ENCODE measurements at regions not wholly inside any gene's neighbourhood (a gene's known extent, or its start where the extent isn't known, plus 50 kb on each side); places are given as distances from the start of the nearest gene placed in this dataset.

DNA sequence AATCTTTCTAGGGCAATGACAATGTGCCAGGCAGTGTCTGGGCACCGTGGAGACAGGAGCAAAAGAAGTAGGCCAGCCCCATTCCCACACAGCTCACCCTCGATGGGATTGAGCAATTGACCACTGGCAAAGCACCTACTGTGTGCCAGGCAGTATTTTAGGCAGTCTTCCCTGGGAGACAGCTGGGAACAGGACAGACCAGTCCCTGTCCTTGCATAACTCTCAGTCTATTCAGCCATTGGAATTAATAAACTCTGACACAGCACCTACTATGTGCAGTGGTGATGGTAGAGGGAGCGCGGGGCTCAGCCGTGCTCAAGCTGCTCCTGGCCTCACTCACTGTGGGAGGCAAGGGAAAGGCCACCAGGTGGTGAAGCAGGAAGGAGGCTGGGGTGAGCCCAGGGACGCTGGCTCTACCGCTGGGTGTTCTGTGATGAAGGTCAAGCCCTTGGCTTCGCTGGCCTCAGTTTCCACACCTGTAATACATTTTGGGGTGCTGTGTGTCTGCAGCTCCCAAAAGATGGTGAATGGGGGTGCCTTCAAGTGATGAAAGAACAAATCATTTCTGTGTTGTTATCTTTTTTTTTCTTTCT is 122.3 kb upstream of the PMEPA1 start:
- Mint-ChIP-seq H3K9me3 (no peaks in the 10 kb centered on the region), H3K36me3 (no peaks in the 10 kb centered on the region), H3K4me1 (no peaks in the 10 kb centered on the region), H3K4me3 (no peak overlapping the region), H3K27me3 (peaks cover 4 to 27% (median 15%) of the 10 kb centered on the region in 3 donors), H3K27ac (no peak overlapping the region)
- no peak for DNase-seq
- no peak for ATAC-seq (ENCODE audit: low read depth in 2 of 2)

DNA sequence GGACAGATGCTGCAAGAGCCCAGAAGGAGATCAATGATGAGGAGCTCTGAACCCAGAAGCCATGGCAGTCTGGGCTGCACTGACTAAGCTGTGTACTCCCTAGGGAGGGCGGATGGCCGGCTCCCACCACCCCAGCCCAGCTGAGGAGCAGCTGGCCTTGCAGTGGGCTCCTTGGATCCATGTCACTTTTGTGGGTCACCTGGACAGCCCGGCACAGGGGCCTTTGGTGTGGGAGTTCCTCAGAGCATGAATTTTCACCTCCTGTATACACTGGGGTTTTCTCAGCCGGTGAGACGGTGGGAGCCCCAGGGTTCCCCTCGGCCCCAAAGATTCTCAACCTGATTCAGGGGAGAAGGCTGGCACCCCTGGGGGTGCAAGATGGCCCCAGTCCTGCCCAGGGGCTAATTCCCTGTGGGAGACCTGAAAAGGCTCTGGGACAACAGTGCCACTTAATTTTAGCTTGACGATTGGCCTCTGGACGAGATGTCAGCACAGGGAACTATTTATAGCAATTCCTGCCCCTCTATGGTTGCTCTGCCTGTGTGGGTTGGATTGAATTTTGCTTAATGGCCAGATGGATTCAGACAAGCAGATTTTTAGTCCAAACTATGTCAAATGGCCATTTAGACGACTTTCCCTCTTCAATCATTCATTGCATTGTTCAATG is 121.6 kb upstream of the PMEPA1 start:
- DNase-seq (no peak), ATAC-seq (ENCODE audit: low read depth in 2 of 2) (no peak)
- no peaks in the 10 kb centered on the region for H3K36me3 Mint-ChIP-seq
- H3K9me3 Mint-ChIP-seq, result no peaks in the 10 kb centered on the region
- no peak overlapping the region for H3K4me3 Mint-ChIP-seq
- H3K4me1 Mint-ChIP-seq, result no peaks in the 10 kb centered on the region
- peaks cover 8 to 29% (median 21%) of the 10 kb centered on the region in 3 donors for H3K27me3 Mint-ChIP-seq
- no peak overlapping the region for H3K27ac Mint-ChIP-seq

GRCh38 chr20:57830515-57830895 is 120.7 kb upstream of the PMEPA1 start:
- no peak overlapping the region for H3K27ac Mint-ChIP-seq
- peaks cover 8 to 34% (median 25%) of the 10 kb centered on the region in 3 donors for H3K27me3 Mint-ChIP-seq
- H3K4me1 Mint-ChIP-seq, result no peaks in the 10 kb centered on the region
- ATAC-seq (ENCODE audit: low read depth in 2 of 2) (no peak), DNase-seq (no peak)
- no peaks in the 10 kb centered on the region for H3K9me3 Mint-ChIP-seq
- no peaks in the 10 kb centered on the region for H3K36me3 Mint-ChIP-seq
- H3K4me3 Mint-ChIP-seq, result no peak overlapping the region

DNA sequence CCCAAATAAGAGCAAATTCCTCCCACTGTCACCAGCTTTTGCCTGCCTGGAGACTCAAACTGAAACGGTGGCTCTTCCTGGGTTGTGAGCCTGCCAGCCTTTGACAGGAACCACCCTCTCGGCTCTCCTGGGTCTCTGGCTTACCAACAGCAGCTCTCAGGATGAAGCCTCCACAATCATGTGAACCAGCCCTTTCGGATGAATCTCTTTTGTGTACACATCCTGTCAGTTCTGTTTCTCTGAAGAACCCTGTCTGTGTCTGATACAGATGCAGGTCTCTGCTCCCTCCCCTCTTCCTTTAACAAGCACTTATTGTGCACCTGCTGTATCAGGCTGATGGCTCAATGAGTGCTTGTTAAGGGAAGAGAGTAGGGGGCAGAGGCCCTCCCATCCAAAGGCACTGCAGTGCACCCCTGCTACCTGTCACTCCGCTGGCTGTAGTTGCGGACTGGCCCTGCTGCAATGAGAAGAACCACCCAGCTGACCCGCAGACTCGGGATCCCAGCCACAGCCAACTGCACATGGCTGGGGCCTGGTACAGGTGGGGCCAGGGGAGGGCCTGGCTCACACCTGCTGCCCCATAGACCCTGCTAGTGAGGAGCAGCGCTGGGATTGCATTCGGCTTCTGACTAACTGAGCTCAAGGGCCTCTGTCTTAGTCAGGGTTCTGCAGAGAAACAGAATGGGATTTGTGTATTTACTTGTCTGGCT is 120.1 kb upstream of the PMEPA1 start:
- no peak for DNase-seq
- Mint-ChIP-seq H3K9me3 (no peaks in the 10 kb centered on the region), H3K27me3 (peaks cover 8 to 31% (median 23%) of the 10 kb centered on the region in 3 donors), H3K4me3 (no peak overlapping the region), H3K27ac (no peak overlapping the region), H3K36me3 (no peaks in the 10 kb centered on the region), H3K4me1 (no peaks in the 10 kb centered on the region)
- no peak for ATAC-seq (ENCODE audit: low read depth in 2 of 2)

DNA sequence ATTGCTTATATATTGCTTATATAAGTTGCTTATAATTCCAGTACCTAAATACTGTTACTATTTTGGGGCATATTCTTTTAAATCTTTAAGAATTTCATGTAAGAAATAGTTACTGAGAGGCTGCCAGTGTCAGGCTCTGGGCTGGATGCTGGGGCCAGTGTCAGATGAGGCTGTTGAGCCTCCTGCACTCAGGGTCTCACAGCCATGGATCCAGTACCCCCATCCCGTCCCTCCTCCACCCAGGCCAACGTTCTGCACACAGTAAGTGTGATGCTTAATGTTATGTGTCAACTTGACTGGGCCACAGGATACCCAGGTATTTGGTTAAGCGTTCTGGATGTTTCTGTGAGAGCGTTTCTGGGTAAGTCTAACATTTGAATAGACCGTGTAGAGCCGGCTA is 119.5 kb upstream of the PMEPA1 start:
- H3K36me3 Mint-ChIP-seq, result no peaks in the 10 kb centered on the region
- H3K27ac Mint-ChIP-seq, result no peak overlapping the region
- no peak for ATAC-seq (ENCODE audit: low read depth in 2 of 2)
- no peak overlapping the region for H3K4me3 Mint-ChIP-seq
- H3K27me3 Mint-ChIP-seq, result peaks cover 10 to 26% (median 17%) of the 10 kb centered on the region in 3 donors
- no peaks in the 10 kb centered on the region for H3K4me1 Mint-ChIP-seq
- no peaks in the 10 kb centered on the region for H3K9me3 Mint-ChIP-seq
- DNase-seq, result no peak

DNA sequence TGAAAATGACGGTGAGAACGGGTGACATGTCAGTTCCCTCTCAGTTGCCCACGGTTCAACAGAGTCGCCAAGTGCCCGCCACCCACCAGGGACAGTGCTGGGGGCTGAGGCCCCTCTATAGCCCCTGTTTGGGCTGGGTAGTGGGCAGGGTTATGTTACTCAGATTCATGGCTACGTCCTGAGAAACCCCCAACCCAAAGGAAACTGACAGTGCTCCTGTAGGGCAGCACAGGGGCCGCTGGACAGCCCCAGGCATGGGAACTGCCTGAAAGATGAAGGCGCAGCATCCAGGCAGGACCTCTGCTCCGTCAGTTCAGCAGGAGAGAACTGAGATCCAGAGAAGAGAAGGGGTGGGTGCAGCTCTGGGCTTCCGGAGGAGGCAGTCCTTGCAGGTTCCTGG is 118.9 kb upstream of the PMEPA1 start:
- Mint-ChIP-seq H3K9me3 (no peaks in the 10 kb centered on the region), H3K4me1 (no peaks in the 10 kb centered on the region), H3K27ac (no peak overlapping the region), H3K36me3 (no peaks in the 10 kb centered on the region), H3K4me3 (no peak overlapping the region), H3K27me3 (peaks cover 13 to 26% (median 15%) of the 10 kb centered on the region in 3 donors)
- no peak for DNase-seq
- no peak for ATAC-seq (ENCODE audit: low read depth in 2 of 2)

GRCh38 chr20:57826666-57827287 is 117.0 kb upstream of the PMEPA1 start:
- DNase-seq, result no peak
- Mint-ChIP-seq H3K27me3 (peaks cover 22 to 29% (median 24%) of the 10 kb centered on the region in 3 donors), H3K9me3 (no peaks in the 10 kb centered on the region), H3K27ac (no peak overlapping the region), H3K4me3 (no peak overlapping the region), H3K4me1 (no peaks in the 10 kb centered on the region), H3K36me3 (no peaks in the 10 kb centered on the region)
- no peak for ATAC-seq (ENCODE audit: low read depth in 2 of 2)

DNA sequence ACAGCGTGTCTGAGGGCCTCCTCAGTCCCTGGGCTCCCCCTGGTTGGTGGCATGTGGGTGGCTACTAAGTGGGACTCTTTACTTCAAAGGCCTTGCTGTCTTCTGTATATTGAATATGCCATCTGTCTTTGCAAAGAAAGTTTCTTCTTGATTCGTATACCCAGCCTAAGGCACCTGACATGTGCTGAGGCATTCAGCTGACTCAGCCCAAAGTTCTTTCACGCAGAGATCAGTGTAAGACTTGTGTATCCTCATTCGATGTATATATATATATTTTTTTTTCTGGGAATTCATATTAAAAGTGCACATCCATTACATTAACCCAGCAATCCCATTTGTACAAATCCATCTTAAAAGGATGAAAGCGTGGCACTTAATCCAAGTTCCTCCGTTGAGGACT is 115.1 kb upstream of the PMEPA1 start:
- Mint-ChIP-seq H3K27me3 (peaks cover 25 to 42% (median 37%) of the 10 kb centered on the region in 3 donors), H3K4me1 (no peaks in the 10 kb centered on the region), H3K4me3 (no peak overlapping the region), H3K27ac (no peak overlapping the region), H3K36me3 (no peaks in the 10 kb centered on the region), H3K9me3 (no peaks in the 10 kb centered on the region)
- no peak for ATAC-seq (ENCODE audit: low read depth in 2 of 2)
- no peak for DNase-seq

DNA sequence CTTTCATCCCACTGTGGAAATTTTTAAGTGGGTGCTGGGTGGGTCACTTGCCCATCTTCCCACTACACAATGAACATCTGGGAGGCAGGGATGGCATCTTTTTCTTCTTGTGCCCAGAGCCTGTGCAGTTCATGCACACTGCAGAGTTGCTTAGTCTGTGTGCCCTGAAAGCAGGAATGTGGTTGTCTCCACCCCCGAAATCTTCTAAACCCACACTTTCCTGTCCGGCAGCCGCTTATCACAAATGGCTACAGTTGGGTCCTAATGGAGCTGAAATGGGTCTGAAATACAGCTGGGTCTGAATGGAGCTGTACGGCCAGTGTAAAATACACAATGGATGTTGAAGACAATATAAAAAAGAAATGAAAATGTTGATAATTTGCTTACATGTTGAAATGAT is 112.1 kb upstream of the PMEPA1 start:
- H3K36me3 Mint-ChIP-seq, result no peaks in the 10 kb centered on the region
- H3K27ac Mint-ChIP-seq, result no peak overlapping the region
- no peak overlapping the region for H3K4me3 Mint-ChIP-seq
- no peak for DNase-seq
- H3K4me1 Mint-ChIP-seq, result no peaks in the 10 kb centered on the region
- ATAC-seq (ENCODE audit: low read depth in 2 of 2), result no peak
- H3K27me3 Mint-ChIP-seq, result peaks cover 27 to 59% (median 54%) of the 10 kb centered on the region in 3 donors
- H3K9me3 Mint-ChIP-seq, result no peaks in the 10 kb centered on the region

DNA sequence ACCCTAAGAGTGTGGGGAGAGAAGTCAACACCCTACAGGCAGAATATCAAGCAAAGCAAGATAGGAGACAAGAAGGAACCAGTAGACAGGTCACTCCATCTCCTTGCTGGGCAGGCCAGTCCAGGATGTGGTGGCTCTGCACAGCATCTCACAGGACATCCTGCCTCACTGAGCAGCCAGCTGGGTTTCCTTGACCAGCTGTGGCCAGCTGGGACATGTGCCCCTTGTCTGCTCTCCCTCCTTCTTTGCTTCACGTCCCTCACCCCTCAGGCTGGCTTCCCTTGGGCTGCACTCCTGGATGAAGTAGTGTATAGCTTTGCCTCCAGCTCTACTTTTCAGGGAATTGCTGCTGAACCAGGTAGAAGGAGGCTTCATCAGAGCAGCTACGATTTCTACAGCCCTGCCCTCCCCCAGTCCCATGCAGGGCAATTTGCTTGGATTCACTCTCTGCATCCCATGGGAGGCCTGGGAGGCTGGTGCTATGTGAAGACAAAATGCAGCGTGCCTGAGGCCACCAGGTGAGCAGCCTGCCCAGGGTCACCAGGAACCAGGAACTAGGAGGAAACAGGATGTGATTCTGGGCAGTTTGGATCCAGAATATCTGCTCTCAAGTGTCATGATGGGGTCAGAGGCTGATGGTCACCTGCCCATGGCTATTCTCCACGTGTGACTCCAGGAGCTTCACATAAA is 110.0 kb upstream of the PMEPA1 start:
- DNase-seq (no peak), ATAC-seq (ENCODE audit: low read depth in 2 of 2) (no peak)
- Mint-ChIP-seq H3K9me3 (no peaks in the 10 kb centered on the region), H3K27me3 (peaks cover 24 to 55% (median 52%) of the 10 kb centered on the region in 3 donors), H3K4me1 (no peaks in the 10 kb centered on the region), H3K36me3 (peaks cover 0 to 5% of the 10 kb centered on the region in 2 donors), H3K4me3 (no peak overlapping the region), H3K27ac (no peak overlapping the region)

GRCh38 chr20:57819291-57819690 is 109.5 kb upstream of the PMEPA1 start:
- no peak for ATAC-seq (ENCODE audit: low read depth in 2 of 2)
- peaks cover 0 to 4% (median 0%) of the 10 kb centered on the region in 3 donors for H3K4me1 Mint-ChIP-seq
- H3K4me3 Mint-ChIP-seq, result no peak overlapping the region
- H3K27ac Mint-ChIP-seq, result no peak overlapping the region
- H3K9me3 Mint-ChIP-seq, result peaks cover 0 to 4% (median 0%) of the 10 kb centered on the region in 7 donors
- peaks cover 0 to 11% of the 10 kb centered on the region in 2 donors for H3K36me3 Mint-ChIP-seq
- DNase-seq, result no peak
- H3K27me3 Mint-ChIP-seq, result peaks cover 26 to 61% (median 58%) of the 10 kb centered on the region in 3 donors

DNA sequence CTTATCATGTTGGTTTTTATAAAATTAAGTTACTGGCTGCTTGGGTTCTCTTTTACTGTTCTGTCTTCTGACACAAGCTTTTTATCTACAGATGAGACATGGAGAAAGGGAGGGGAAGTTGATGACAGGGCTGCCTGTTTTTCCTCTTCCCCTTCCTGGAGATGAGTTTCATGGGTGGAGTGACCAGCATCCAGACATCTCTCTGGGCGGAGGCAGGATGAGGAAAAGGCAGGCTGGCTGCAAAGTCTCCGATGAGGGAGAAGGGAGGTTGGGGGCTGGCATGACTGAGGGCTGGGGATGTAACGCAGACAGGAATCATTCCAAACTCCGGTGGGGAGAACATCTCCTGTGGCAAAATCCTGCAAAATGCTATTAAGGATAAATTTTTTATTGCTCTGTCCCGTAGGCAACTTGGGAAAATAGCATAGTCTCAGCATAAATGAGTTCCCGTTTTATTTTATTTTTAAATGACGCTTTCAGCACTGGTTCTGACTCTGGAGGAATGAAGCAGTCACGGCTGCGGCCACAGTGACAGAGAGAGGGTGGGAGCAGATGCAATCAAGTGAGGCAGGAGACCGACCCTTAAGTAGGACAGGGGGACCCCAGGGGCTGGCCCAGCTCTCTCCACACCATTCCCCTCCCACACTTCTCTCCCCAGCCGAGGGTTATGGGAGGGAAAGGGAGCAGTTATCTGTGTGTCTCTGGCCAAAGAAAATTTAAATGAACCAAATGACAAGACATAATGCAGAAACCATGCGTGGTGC is 108.8 kb upstream of the PMEPA1 start:
- Mint-ChIP-seq H3K27ac (no peak overlapping the region), H3K27me3 (peaks cover 26 to 67% (median 65%) of the 10 kb centered on the region in 3 donors), H3K36me3 (peaks cover 0 to 11% of the 10 kb centered on the region in 2 donors), H3K4me1 (peaks cover 0 to 5% (median 0%) of the 10 kb centered on the region in 3 donors), H3K9me3 (peaks cover 0 to 4% (median 0%) of the 10 kb centered on the region in 7 donors), H3K4me3 (no peak overlapping the region)
- DNase-seq, result no peak
- ATAC-seq (ENCODE audit: low read depth in 2 of 2), result no peak

GRCh38 chr20:57815405-57815804 is 105.6 kb upstream of the PMEPA1 start:
- Mint-ChIP-seq H3K36me3 (peaks cover 0 to 11% of the 10 kb centered on the region in 2 donors), H3K27ac (no peak overlapping the region), H3K27me3 (peaks cover 15 to 56% (median 53%) of the 10 kb centered on the region in 3 donors), H3K4me3 (no peak overlapping the region), H3K4me1 (peaks cover 0 to 5% (median 2%) of the 10 kb centered on the region in 3 donors), H3K9me3 (peaks cover 0 to 4% (median 0%) of the 10 kb centered on the region in 7 donors)
- ATAC-seq (ENCODE audit: low read depth in 2 of 2) (no peak), DNase-seq (no peak)
